ENCODE measurements at regions not wholly inside any gene's neighbourhood (a gene's known extent, or its start where the extent isn't known, plus 50 kb on each side); places are given as distances from the start of the nearest gene placed in this dataset.
"Not testable (repeated sequence)": the region's sequence is repeated elsewhere in the genome, so short reads cannot be mapped to it uniquely, and the experiment has no call there.

DNA sequence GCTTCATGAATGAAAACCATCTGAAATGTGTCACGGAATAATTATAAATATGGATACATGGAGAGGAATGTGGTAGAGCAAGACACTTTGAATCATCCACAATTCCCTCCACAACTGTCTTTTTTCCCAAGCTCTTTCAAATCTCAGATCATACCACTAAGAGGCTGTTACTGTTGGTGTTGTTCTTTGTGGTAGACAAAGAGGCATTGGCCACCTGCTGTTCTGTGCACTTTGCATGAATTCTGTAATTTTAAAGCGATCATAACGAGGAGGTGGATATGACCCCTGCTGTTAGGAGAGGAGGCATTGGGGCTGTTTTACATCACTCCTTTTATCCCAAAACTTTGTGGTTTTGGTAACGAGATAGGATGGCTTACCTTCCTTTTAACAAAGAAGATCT lies 141.2 kb upstream of the KLF6 start:
- no peaks in the 10 kb centered on the region for H3K9me3 ChIP-seq
- no peaks in the 10 kb centered on the region for H3K4me1 ChIP-seq (ENCODE audit: control insufficient read depth in 1 of 2, insufficient read depth in 1 of 2, low read depth in 1 of 2, low read length in 1 of 2)
- no peak overlapping the region for H3K27ac ChIP-seq
- TF ChIP-seq, protein P1, sequence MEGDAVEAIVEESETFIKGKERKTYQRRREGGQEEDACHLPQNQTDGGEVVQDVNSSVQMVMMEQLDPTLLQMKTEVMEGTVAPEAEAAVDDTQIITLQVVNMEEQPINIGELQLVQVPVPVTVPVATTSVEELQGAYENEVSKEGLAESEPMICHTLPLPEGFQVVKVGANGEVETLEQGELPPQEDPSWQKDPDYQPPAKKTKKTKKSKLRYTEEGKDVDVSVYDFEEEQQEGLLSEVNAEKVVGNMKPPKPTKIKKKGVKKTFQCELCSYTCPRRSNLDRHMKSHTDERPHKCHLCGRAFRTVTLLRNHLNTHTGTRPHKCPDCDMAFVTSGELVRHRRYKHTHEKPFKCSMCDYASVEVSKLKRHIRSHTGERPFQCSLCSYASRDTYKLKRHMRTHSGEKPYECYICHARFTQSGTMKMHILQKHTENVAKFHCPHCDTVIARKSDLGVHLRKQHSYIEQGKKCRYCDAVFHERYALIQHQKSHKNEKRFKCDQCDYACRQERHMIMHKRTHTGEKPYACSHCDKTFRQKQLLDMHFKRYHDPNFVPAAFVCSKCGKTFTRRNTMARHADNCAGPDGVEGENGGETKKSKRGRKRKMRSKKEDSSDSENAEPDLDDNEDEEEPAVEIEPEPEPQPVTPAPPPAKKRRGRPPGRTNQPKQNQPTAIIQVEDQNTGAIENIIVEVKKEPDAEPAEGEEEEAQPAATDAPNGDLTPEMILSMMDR (IDR thresholded peaks at IDR 0.05), result no peak
- no peak overlapping the region for H3K4me3 ChIP-seq (ENCODE audit: low read depth in 1 of 2, low read length in 1 of 2)
- no peaks in the 10 kb centered on the region for H3K27me3 ChIP-seq
- no peaks in the 10 kb centered on the region for H3K36me3 ChIP-seq

GRCh38 chr10:3925184-3925583 lies 140.2 kb upstream of the KLF6 start:
- H3K9me3 ChIP-seq, result no peaks in the 10 kb centered on the region

GRCh38 chr10:3924344-3924743 lies 139.3 kb upstream of the KLF6 start:
- H3K4me3 ChIP-seq (ENCODE audit: low read depth in 1 of 2, low read length in 1 of 2), result no peak overlapping the region
- no peaks in the 10 kb centered on the region for H3K9me3 ChIP-seq
- no peaks in the 10 kb centered on the region for H3K4me1 ChIP-seq (ENCODE audit: control insufficient read depth in 1 of 2, insufficient read depth in 1 of 2, low read depth in 1 of 2, low read length in 1 of 2)
- H3K27me3 ChIP-seq, result no peaks in the 10 kb centered on the region
- TF ChIP-seq, protein P1 (IDR thresholded peaks at IDR 0.05), result no peak
- no peak overlapping the region for H3K27ac ChIP-seq
- no peaks in the 10 kb centered on the region for H3K36me3 ChIP-seq

More at GRCh38 chr10:3925184-3925583, 140.2 kb upstream of the KLF6 start:
- Histone ChIP-seq H3K36me3 (no peaks in the 10 kb centered on the region), H3K27ac (no peak overlapping the region), H3K4me1 (ENCODE audit: control insufficient read depth in 1 of 2, insufficient read depth in 1 of 2, low read depth in 1 of 2, low read length in 1 of 2) (no peaks in the 10 kb centered on the region), H3K27me3 (no peaks in the 10 kb centered on the region), H3K4me3 (ENCODE audit: low read depth in 1 of 2, low read length in 1 of 2) (no peak overlapping the region)
- TF ChIP-seq, protein P1 (IDR thresholded peaks at IDR 0.05), result no peak

- no peak overlapping the region for H3K27ac ChIP-seq
- TF ChIP-seq, protein P1 (IDR thresholded peaks at IDR 0.05), result no peak
Observed at GRCh38 chr10:3923033-3923432, 138.0 kb upstream of the KLF6 start.

GRCh38 chr10:3919709-3920308 lies 134.8 kb upstream of the KLF6 start:
- H3K27ac ChIP-seq, result no peak overlapping the region
- no peaks in the 10 kb centered on the region for H3K27me3 ChIP-seq

More at GRCh38 chr10:3923033-3923432, 138.0 kb upstream of the KLF6 start:
- no peaks in the 10 kb centered on the region for H3K36me3 ChIP-seq
- H3K4me3 ChIP-seq (ENCODE audit: low read depth in 1 of 2, low read length in 1 of 2), result no peak overlapping the region
- no peaks in the 10 kb centered on the region for H3K9me3 ChIP-seq
- no peaks in the 10 kb centered on the region for H3K4me1 ChIP-seq (ENCODE audit: control insufficient read depth in 1 of 2, insufficient read depth in 1 of 2, low read depth in 1 of 2, low read length in 1 of 2)
- no peaks in the 10 kb centered on the region for H3K27me3 ChIP-seq

GRCh38 chr10:3917392-3917791 lies 132.4 kb upstream of the KLF6 start:
- H3K27ac ChIP-seq; H3K4me1 ChIP-seq (ENCODE audit: control insufficient read depth in 1 of 2, insufficient read depth in 1 of 2, low read depth in 1 of 2, low read length in 1 of 2); H3K36me3 ChIP-seq; H3K27me3 ChIP-seq; H3K4me3 ChIP-seq (ENCODE audit: low read depth in 1 of 2, low read length in 1 of 2); H3K9me3 ChIP-seq: not testable (repeated sequence)

More at GRCh38 chr10:3919709-3920308, 134.8 kb upstream of the KLF6 start:
- no peaks in the 10 kb centered on the region for H3K9me3 ChIP-seq
- H3K36me3 ChIP-seq, result no peaks in the 10 kb centered on the region
- no peak overlapping the region for H3K4me3 ChIP-seq (ENCODE audit: low read depth in 1 of 2, low read length in 1 of 2)
- no peaks in the 10 kb centered on the region for H3K4me1 ChIP-seq (ENCODE audit: control insufficient read depth in 1 of 2, insufficient read depth in 1 of 2, low read depth in 1 of 2, low read length in 1 of 2)
- TF ChIP-seq, protein P1 (IDR thresholded peaks at IDR 0.05), result no peak

Measured in neutrophil (primary cell).